ENCODE measurements at regions not wholly inside any gene's neighbourhood (a gene's known extent, or its start where the extent isn't known, plus 50 kb on each side); places are given as distances from the start of the nearest gene placed in this dataset.

- TF ChIP-seq POLR2AphosphoS5 (IDR thresholded peaks at IDR 0.05; ENCODE audit: low read depth, low read length) (no peak), POLR2A (IDR thresholded peaks at IDR 0.05; ENCODE audit: low read depth, low read length) (no peak), TAF1 (IDR thresholded peaks at IDR 0.05; ENCODE audit: borderline replicate concordance, low read depth, low read length) (no peak)
These were observed 348.3 kb downstream of the ACTR3B start for GRCh38 chr7:153107826-153108225.
